Smooth muscle cell (in vitro differentiated cells): ENCODE measurements at regions not wholly inside any gene's neighbourhood (a gene's known extent, or its start where the extent isn't known, plus 50 kb on each side); places are given as distances from the start of the nearest gene placed in this dataset.

Source experiments
- DNase-seq: peaks from one replicate; lab custom pipeline; 2025; ENCODE audit not compliant: unreplicated experiment; lab: John Stamatoyannopoulos, UW
- H2AFZ ChIP-seq: fragments of 200-600 bp; sonication (generic); 2 replicates; pipeline ENCODE4 v1.6.0; 2016; ENCODE audit warnings: antibody characterized with exemption, low read depth, mild to moderate bottlenecking
- H3F3A ChIP-seq: fragments of 200-600 bp; sonication (generic); 2 replicates; pipeline ENCODE4 v1.6.0; 2017; ENCODE audit warnings: antibody characterized with exemption, low read depth
- H3K27ac ChIP-seq: fragments of 200-600 bp; sonication (generic); 2 replicates; pipeline ENCODE4 v1.5.1; 2016; ENCODE audit warnings: low read depth, mild to moderate bottlenecking
- H3K27me3 ChIP-seq: fragments of 200-600 bp; sonication (generic); 2 replicates; pipeline ENCODE4 v1.6.1; 2016; ENCODE audit warnings: low read depth, mild to moderate bottlenecking
- H3K36me3 ChIP-seq: fragments of 200-600 bp; sonication (generic); 2 replicates; pipeline ENCODE4 v1.5.1; 2016; ENCODE audit warnings: low read depth
- H3K4me1 ChIP-seq: fragments of 200-600 bp; sonication (generic); 2 replicates; pipeline ENCODE4 v1.5.1; 2016; ENCODE audit warnings: low read depth
- H3K4me2 ChIP-seq: fragments of 200-600 bp; sonication (generic); 2 replicates; pipeline ENCODE4 v1.6.0; 2016; ENCODE audit warnings: mild to moderate bottlenecking
- H3K4me3 ChIP-seq: fragments of 200-600 bp; sonication (generic); 2 replicates; pipeline ENCODE4 v1.5.1; 2016; ENCODE audit warnings: mild to moderate bottlenecking
- H3K79me2 ChIP-seq: fragments of 200-600 bp; sonication (generic); 2 replicates; pipeline ENCODE4 v1.6.0; 2016; ENCODE audit warnings: low read depth, mild to moderate bottlenecking
- H3K9ac ChIP-seq: fragments of 200-600 bp; sonication (generic); 2 replicates; pipeline ENCODE4 v1.6.0; 2016; ENCODE audit warnings: low read depth
- H3K9me3 ChIP-seq: fragments of 200-600 bp; sonication (generic); replicated peaks from 2 replicates; pipeline ENCODE4 v1.5.1; 2016; ENCODE audit warnings: low read depth
- H4K20me1 ChIP-seq: fragments of 200-600 bp; sonication (generic); 2 replicates; pipeline ENCODE4 v1.6.0; 2016; ENCODE audit warnings: low read depth
- CTCF ChIP-seq: fragments of 200-600 bp; sonication (generic); IDR thresholded peaks from 2 replicates; pipeline ENCODE4 v1.5.1; 2017; ENCODE audit warnings: borderline replicate concordance, mild to moderate bottlenecking, antibody characterized with exemption; ENCODE audit not compliant: insufficient read depth, poor library complexity, severe bottlenecking
- WGBS: methylation state at CpG from one replicate; pipeline ENCODE4 v1.1.7; 2016; ENCODE audit warnings: low lambda C conversion rate; 5-methylcytosine and 5-hydroxymethylcytosine counted together

- no peak for TF ChIP-seq CTCF
- Histone ChIP-seq H2AFZ (no peak overlapping the region), H3K9ac (no peak overlapping the region), H3K27me3 (no peaks in the 10 kb centered on the region), H3K79me2 (no peaks in the 10 kb centered on the region), H3K4me1 (no peaks in the 10 kb centered on the region), H3K36me3 (no peaks in the 10 kb centered on the region), H3F3A (no peaks in the 10 kb centered on the region), H3K4me3 (no peak overlapping the region), H4K20me1 (no peaks in the 10 kb centered on the region), H3K27ac (no peak overlapping the region), H3K9me3 (no peaks in the 10 kb centered on the region), H3K4me2 (no peak overlapping the region)
- 97% methylated on average over 4 of the region's 4 CpGs for WGBS
- DNase-seq: no peak
Measured at GRCh38 chr1:222034790-222035189, 292.9 kb upstream of the DUSP10 start.

GRCh38 chr1:222033450-222033849 lies 291.6 kb upstream of the DUSP10 start:
- H3K27me3 ChIP-seq: no peaks in the 10 kb centered on the region
- no peaks in the 10 kb centered on the region for H3K4me1 ChIP-seq
- H3K4me2 ChIP-seq: no peak overlapping the region
- no peak overlapping the region for H3K9ac ChIP-seq
- no peaks in the 10 kb centered on the region for H3K36me3 ChIP-seq
- no peak overlapping the region for H3K4me3 ChIP-seq
- no peaks in the 10 kb centered on the region for H4K20me1 ChIP-seq
- no peaks in the 10 kb centered on the region for H3K9me3 ChIP-seq
- no peaks in the 10 kb centered on the region for H3K79me2 ChIP-seq
- TF ChIP-seq CTCF: no peak
- no peak for DNase-seq
- no peaks in the 10 kb centered on the region for H3F3A ChIP-seq
- no peak overlapping the region for H2AFZ ChIP-seq
- H3K27ac ChIP-seq: no peak overlapping the region
- WGBS: 77% methylated on average over 3 of the region's 3 CpGs

GRCh38 chr1:222031318-222031717 lies 289.4 kb upstream of the DUSP10 start:
- WGBS: 50% methylated on average over 1 of the region's 1 CpG
- H3K9ac ChIP-seq: no peak overlapping the region
- H3K36me3 ChIP-seq: no peaks in the 10 kb centered on the region
- no peak overlapping the region for H3K4me3 ChIP-seq
- TF ChIP-seq CTCF: no peak
- no peaks in the 10 kb centered on the region for H3K79me2 ChIP-seq
- no peaks in the 10 kb centered on the region for H3K9me3 ChIP-seq
- no peaks in the 10 kb centered on the region for H4K20me1 ChIP-seq
- no peaks in the 10 kb centered on the region for H3F3A ChIP-seq
- no peaks in the 10 kb centered on the region for H3K4me1 ChIP-seq
- no peak overlapping the region for H2AFZ ChIP-seq
- no peak overlapping the region for H3K27ac ChIP-seq
- no peak for DNase-seq
- no peak overlapping the region for H3K4me2 ChIP-seq
- no peaks in the 10 kb centered on the region for H3K27me3 ChIP-seq

DNA sequence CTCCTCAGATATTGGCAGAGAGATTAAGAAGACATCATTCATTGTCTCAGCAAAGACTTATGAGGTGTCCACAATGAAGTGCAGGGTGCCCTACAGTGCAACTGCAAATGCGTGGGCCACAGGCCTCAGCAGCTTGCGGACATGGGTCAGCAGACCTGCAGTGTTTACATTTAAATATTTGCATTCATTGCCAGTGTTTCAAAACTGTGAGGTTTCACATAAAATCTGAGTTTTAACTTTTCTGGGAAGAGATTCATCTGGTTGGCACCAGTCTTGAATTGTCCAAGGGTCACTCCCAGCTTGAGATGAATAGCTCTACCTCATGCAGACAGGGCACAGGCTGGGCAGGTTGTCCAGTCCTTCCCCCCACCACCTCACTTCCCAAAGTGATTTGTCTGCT lies 286.8 kb upstream of the DUSP10 start:
- H3F3A ChIP-seq: no peaks in the 10 kb centered on the region
- no peak for TF ChIP-seq CTCF
- DNase-seq: no peak
- H4K20me1 ChIP-seq: no peaks in the 10 kb centered on the region
- no peak overlapping the region for H3K9ac ChIP-seq
- H3K4me3 ChIP-seq: no peak overlapping the region
- no peaks in the 10 kb centered on the region for H3K79me2 ChIP-seq
- WGBS: 89% methylated on average over 2 of the region's 2 CpGs
- H2AFZ ChIP-seq: no peak overlapping the region
- no peak overlapping the region for H3K4me2 ChIP-seq
- no peak overlapping the region for H3K27ac ChIP-seq
- no peaks in the 10 kb centered on the region for H3K4me1 ChIP-seq
- no peaks in the 10 kb centered on the region for H3K36me3 ChIP-seq
- H3K27me3 ChIP-seq: no peaks in the 10 kb centered on the region
- no peaks in the 10 kb centered on the region for H3K9me3 ChIP-seq
